NCI-H82 treated with DMSO at 0.1 percent for 48 hours (cell line): ENCODE measurements at regions not wholly inside any gene's neighbourhood (a gene's known extent, or its start where the extent isn't known, plus 50 kb on each side); places are given as distances from the start of the nearest gene placed in this dataset.
"Not testable (repeated sequence)": the region's sequence is repeated elsewhere in the genome, so short reads cannot be mapped to it uniquely, and the experiment has no call there.

Source experiments
- DNase-seq: peaks from one replicate; lab custom pipeline; 2025; ENCODE audit not compliant: unreplicated experiment; lab: John Stamatoyannopoulos, UW

DNA sequence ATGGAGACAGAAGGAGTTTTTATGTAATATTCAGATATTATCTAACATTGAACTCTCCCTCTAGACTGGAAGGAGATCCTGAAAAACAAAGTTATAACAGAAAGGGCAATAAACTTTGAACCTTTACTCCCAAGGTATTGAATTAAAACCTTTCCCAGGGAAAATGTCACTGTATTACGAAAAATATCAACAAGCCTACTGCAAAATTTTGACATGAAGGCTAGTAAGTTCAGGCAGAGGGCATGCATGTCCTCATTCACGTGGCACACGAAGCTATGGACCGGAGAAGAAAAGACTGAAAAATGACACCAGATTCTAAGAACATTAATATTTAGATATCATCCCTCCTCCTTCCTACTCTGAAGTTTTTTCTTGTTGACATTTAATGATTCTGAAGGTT is 638.8 kb downstream of the LRRC70 start:
- no peak for DNase-seq

DNA sequence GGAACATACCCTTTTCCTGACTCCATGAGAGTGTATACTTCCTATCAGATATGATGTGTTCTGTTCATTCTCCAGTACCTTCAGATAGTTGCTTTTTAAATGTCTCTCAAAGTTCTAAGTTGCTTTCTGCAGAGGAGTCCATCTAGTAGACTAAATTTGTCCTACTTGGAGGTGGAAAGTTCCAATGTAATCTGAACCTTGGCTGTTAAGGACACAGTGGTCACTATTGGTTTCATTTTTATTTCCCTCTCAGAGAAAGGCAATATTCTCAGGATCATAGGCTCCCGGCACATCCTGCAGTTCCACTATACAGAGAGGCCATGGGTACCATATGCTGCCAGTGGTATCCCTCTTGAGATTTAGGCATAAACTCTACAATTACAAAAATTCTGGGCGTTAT is 634.6 kb downstream of the LRRC70 start:
- DNase-seq: no peak

DNA sequence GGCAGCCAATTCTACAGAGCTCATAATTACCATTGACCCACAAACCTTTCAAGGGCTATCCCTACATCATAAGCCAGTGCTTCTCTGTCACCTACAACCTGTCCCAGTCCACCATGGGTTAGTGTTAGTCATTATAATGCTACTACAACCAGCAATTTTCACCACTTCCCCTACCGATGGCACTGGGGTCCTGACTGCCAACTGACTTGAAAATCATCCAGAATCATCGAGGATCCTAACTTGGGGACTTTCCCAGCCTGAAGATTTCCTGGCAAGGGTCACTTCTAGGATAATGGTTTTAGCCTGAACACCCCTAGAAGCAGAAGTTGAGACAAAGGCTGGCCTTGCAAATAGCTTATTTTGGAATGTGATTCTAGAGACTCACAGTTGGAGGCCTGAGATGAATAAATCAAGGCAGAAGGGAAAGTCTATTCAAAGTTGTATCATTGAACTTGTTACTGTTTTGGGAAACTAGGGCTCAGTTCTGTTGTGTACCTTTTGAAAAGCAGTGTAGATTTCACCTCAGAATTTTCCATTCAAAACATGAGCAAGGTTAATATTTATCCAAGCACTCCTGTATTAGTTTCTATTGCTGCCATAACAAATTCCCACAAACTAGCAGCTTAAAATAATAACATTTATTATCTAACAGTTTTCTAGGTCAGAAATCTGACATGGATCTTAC is 633.0 kb downstream of the LRRC70 start:
- no peak for DNase-seq

DNA sequence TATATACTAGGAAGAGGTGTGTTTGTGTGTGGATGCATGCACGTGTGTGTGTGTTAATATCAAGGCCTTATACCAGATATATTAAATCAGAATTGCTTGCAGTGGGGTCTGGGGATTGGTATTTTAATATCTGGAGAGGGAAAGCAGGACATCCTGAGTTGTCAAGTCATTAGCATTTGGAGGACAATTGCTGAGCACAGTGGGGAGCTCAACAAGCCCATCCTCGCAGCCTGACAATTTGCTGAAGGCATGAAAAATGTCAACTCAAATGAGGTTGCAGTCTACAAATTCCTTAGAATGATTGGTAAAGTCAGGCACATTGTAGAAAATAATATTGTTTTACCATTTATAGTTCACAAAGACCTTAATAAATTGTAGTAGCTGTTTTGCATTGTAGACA is 627.4 kb downstream of the LRRC70 start:
- DNase-seq: no peak

DNA sequence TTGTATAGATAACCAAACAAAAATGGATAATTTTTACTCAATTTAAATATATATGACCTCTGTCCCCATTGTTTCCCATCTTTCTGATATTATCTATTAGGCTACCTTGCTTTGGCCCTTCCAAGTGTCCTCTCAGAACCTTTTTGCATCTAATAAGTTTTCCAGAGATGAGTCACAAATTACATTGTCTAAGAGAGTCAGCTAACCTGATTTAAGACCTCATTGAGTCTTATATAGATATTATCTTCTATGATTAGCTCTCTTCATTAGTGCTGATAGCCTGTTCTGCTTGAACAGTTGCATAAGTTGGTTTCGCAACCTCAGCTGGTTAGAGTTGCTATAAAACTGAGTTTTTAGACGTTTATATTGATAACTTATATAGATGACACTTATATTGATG is 623.1 kb downstream of the LRRC70 start:
- no peak for DNase-seq

DNA sequence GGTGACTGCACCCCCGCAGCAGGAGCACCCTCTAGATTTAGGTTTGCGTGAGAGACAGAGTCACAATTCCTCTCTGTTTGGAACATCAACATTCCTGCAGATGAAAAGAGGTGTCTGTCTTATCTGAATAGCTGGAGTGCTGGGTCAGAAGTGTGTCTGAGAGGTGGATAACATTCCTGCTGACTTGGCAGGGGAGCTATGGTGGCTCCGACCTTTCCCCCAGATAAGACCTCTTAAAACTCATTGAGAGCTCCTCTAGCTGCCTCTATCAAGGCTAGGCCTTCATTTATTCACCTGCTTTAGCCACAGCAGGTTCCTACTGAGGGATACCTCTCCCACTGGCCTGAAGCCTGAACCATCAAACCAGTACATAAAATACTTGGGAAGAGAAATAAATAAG is 615.5 kb downstream of the LRRC70 start:
- DNase-seq: no peak

DNA sequence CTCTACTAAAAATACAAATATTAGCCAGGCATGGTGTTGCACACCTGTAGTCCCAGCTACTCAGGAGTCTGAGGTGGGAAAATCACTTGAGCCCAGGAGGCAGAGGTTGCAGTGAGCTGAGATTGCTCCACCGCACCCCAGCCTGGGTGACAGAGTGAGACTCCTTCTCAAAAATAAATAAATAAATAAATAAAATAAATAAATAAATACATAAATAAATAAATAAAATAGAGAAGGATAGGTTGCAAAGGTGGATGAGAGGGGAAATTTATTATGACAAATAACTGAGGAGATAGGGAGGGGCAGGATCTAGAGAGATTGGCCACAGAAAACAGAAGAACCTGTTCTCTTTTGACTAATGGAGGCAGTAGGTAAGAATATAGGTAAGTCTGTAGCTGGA is 601.6 kb downstream of the LRRC70 start:
- DNase-seq: not testable (repeated sequence)

DNA sequence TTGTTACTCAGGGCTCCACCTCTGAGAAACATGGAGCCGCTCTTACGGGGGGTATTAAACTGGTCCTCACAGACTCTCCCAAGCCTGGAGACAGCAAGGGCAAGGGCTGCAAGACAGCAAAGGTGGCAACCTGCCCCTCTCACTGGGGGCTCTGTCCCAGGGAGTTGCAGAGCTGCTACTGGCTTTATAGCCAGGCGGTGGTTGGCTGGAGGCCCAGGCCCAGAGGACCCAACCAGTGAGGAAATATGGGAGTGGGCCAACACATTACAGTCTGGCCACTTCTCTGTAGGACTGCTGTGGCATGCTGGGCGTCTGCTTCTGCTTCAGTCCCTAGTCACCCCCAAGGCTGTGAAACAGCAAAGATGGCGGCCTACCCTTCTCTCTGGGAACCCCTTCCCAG is 597.2 kb downstream of the LRRC70 start:
- DNase-seq: no peak

DNA sequence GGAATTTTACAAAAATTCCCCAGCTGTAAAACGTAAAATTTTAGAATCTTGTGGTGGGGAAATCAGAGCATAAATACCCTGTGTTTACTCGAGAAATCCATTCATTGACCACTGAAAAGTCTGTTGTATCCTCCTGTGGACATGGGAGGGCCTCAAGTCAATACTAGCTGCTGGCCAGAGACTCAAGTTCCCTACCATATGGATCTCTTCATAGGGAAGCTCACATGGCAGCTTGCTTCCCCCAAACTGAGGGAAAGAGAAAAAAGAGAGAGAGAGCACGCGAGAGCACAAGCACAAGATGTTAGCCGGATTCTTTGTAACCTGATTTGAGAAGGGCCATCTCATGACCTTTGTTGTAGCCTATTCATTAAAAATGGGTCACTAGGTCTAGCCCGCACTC is 591.9 kb downstream of the LRRC70 start:
- no peak for DNase-seq

DNA sequence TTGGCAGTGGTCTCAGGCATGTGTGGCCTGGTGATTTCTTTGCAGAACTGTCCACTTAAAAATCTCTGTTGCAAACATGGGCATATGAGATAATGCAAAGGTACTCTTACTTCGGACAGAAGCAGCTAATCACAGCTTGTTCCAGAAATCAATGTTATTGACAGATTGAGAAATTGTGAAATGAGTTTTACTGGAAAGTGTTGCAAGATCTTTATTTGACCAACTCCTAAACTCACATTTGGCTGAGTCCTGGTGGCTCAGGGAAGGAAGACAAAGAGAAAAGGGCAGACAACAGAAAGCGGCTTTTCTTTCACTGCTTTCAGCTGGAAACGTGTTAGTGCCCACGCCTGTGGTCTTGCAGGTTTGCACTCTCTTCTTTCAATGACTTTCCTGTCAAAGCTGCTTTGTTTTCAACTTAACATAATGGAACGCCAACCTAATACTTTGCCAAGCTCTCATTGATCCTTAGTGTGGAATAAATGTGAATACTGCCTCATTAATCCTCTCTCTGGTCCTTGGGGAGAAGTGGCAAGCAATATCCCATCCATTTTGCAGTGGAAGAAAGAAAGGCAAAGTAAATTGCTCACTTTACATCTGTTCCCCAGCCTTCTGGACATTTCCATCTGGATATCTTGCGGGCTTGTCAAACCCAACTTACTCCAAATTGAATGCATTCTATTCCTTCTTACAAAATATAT is 586.4 kb downstream of the LRRC70 start:
- DNase-seq: no peak

DNA sequence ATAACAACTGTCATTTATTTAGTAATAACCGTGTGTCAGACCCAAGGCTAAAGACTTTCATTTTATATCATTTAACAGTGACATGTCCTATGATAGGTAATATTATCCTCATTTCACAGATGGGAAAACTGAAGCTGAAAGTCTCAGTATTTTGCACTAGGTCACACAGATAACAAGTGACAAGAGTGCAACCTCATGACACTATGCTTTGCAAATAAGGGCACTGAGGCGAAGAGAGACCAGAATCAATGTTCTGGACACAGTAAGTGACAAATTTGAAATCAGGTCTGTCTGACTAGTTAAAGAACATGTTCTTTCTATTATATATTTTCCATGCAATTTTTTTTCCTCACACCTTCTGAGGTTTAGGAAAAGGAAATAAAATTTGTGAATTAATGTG is 585.7 kb downstream of the LRRC70 start:
- DNase-seq: no peak

DNA sequence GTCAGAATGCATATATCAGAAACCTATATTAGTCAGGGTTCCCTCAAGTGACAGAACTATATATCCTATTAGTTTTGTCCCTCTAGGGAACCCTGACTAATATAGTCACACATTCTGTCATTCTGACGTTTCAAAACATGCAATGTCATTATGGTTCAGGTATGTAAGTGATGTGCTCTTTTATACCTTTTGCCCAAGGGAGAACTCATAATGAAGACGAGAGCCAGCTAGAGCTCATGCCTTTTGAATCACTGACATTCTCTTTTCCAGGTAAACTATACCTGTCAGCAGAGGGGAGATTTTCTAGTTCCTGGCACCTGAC is 576.7 kb downstream of the LRRC70 start:
- no peak for DNase-seq

DNA sequence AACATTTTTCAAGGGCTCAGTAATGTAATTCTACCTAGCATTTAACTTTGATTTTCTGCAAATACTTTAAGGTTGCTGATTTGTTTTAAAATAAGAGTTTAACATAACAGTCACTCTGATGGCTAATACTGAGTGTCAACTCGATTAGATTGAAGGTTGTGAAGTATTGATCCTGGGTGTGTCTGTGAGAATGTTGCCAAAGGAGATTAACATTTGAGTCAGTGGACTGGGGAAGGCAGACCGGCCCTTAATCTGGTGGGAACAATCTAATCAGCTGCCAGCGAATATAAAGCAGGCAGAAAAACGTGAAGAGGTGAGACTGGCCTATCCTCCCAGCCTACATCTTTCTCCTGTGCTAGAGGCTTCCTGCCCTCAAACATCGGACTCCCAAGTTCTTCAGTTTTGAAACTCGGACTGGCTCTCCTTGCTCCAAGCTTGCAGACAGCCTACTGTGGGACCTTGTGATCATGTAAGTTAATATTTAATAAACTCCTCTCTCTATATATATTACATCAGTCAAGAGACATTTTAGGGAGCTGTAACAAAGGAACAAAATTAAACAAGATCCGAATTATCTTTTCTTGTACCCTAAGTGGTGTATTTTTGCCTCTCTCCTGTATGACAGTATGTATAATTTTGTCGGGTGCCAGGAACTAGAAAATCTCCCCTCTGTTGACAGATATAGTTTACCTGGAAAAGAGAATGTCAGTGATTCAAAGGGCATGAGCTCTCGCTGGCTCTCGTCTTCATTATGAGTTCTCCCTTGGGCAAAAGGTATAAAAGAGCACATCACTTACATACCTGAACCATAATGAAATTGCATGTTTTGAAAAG is 576.1 kb downstream of the LRRC70 start:
- no peak for DNase-seq

DNA sequence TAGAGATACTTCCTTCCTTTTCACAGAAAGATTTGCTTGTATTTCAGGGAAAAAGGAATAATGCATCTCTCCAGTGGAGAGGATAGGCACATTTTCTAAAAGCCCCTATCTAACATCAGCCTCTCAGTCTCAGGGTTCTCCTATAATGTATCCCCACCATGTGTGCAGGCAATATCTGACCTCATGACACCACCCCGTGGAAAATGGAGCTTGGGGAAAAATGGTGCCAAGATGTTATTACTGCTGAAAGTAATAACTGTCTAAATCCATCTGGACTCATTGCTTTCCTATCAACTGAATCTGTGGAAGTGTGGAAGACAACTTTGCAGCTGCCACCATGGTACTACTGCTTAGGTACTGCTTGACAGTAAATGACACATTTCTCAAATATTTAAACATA is 574.3 kb downstream of the LRRC70 start:
- no peak for DNase-seq

DNA sequence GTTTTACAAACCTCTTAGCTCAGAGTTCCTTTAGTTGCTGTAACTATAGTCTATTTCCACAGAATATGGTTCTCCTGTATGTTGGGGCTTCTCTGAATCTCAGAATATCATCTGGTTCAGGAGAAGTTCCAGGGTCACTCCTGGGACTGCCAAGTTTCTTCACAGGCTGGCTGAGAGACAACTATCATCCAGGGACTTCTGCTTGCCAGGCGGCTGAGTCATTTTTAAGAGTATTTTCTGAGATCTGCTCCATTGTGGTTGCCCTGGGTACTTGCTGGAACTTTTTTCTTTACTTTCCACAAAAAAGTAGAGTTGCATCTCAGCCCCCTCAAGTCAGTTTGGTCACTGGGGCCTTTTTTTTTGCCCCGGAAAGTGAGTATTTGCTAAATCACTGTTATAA is 566.5 kb downstream of the LRRC70 start:
- DNase-seq: no peak

DNA sequence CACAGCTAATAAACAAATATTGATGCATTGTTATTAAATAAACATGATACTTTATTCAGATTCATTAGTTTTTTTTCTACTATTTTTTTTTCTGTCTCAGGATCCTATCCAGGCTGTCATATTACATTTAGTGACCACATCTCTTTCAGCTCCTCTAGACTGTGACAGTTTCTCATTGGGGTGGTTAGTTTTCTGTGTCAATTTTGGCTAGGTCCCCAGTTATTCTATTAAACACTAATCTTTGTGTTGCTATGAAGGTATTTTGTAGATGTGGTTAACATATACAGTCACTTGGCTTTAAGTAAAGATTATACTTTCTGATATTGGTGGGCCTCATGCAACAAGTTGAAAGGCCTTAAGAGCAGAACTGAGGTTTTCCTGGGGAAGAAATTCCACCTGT is 563.0 kb downstream of the LRRC70 start:
- DNase-seq: no peak

DNA sequence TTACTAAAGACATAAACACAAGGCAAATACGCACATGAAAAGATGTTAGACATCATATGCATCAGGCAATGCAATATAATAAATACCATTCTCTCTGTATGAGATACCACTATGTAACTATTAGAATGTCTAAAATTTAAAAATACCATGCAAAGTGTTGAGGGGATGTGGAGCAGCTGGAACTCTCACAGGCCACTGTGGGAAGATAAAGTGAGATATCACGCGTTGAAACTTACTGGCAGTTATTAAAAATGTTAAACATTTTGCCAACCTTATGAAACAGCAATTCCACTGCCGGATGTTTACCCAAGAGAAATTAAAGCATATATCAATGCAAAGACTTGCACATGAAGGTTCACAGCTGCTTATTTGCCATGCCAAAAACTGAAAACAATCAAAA is 556.7 kb downstream of the LRRC70 start:
- DNase-seq: no peak

DNA sequence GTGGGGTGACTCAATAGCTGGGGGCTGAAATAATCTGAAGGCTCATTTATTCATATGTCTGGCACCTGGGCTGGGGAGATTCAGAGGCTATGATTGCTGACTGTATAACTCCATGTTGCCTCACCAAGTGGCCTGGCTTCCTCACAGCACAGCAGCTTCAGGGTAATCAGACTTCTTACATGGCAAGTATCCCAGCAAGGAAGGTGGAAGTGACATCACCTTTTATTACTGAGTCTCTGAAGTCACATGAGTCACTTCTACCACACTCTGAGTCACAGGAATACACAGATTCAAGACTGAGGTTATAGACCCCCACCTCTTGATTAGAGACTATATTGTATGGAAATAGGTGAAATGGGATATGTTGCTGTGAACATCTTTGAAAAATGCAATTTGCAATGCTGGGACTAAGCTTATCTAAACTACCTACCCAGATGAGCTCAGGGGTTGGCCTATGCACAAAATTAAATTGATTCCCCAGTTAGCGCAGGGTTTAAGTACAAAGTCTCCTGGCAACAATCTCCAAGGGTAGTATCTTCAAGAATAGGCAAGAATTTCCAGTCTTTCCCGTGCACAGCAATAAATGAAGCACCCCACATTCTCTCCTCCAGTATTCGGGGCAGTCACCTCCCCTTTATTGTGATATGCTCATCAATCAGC is 553.1 kb downstream of the LRRC70 start:
- no peak for DNase-seq

DNA sequence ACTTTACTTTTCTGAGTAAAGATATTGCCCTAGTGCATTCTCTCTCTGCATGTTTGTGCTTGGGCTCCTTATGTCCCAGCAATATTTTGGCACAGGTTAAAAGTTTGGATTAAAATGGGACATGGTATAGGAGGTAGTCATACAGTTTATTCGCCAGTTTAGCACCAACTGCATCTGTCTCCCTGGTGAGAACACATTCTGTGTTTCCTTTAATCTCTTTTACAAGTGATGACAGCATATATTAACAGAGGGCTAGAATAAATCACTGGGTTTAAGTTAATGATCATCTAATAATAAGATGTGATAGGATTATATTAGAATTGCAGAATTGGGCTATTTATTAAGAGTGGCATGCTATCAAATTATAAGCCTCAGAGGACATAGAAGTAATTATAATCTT is 550.1 kb downstream of the LRRC70 start:
- no peak for DNase-seq

DNA sequence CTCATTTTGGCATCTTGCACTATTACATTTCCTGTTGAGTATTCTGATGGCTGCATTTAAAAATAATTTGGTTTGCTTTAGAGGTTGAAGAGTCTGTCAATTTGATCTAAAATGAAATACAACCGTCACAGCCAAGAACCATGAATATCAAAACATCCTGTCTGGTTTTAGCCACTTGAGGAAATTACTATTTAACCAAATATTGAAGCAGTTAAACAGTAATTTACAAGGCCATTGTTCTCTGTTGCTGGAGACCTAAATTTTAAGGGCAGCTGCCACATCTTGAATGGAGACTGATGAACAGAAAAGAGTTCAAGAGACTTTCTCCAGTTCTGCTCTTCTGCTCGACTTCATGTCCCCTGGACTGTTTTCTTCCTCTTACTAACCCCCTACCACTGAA is 549.4 kb downstream of the LRRC70 start:
- DNase-seq: no peak

DNA sequence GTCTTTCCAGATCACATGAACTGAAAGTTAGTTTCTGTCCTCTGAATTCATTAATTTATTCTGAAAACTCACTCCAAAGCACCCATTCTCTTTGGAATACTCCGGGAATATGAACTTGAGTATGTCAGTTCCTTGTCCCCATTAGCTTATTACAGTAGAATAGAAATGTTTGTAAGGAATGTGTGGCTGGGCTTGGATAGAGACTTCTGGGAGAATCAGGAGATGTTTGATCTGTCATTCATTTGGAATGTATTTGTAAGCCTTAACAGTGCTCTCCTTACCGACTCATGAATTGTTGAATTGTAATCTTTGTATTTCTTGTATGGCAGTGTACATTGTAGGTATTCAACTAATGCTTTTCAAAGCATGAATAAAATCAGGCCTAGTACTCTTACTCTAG is 548.4 kb downstream of the LRRC70 start:
- no peak for DNase-seq

DNA sequence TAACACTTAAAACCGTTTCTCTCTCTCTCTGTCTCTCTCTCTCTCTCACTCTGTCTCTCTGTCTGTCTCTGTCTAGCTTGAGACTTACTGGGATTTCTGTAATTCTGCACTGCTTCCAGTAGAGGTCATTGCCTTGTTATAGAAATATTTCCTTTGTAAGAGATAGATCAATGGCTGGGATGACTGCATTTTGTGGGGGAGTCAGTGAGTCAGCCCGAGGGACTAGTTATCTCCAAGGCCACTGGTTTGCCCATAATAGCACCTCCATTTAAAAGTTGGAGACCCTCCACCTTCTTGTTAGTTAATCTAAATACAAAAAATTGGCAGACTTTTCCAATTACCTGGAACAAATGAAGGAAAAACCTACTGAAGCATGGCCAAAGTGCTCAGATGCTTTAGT is 547.2 kb downstream of the LRRC70 start:
- DNase-seq: no peak
